HCT116 (cell line): ENCODE measurements at regions not wholly inside any gene's neighbourhood (a gene's known extent, or its start where the extent isn't known, plus 50 kb on each side); places are given as distances from the start of the nearest gene placed in this dataset.
"Not testable (repeated sequence)": the region's sequence is repeated elsewhere in the genome, so short reads cannot be mapped to it uniquely, and the experiment has no call there.

Source experiments
- ATAC-seq: fragments of 200-7000 bp; cut with Tn5 transposase; 2 replicates; pipeline ENCODE4 v1.9.1; 2020; ENCODE audit warnings: mild to moderate bottlenecking, moderate library complexity
- BruUV-seq: library from RNA; stranded (reverse); fragments of 400-500 nt; replicated peaks from 2 replicates; lab custom pipeline; 2021; lab: Mats Ljungman, UMichigan
- CTCF ChIA-PET: fragments of 300-600 bp; sonication (Branson Sonifier 250); formaldehyde crosslinking; loops from one replicate; lab custom pipeline; 2021; ENCODE audit warnings: antibody characterized with exemption; lab: Charles Lee
- POLR2A ChIA-PET: fragments of 300-600, 350-600 bp; sonication (Branson Sonifier 250); formaldehyde crosslinking; loops from one replicate; lab custom pipeline; 2021; ENCODE audit warnings: antibody characterized with exemption; lab: Charles Lee
- RAD21 ChIA-PET, 2 experiments: fragments of 300-600 bp; sonication (Branson Sonifier 250); formaldehyde crosslinking; loops; one replicate each; lab custom pipeline; 2023; ENCODE audit warnings: low total read pairs in 2 of 2; ENCODE audit not compliant: uncharacterized antibody in 2 of 2, unreplicated experiment in 2 of 2, low non-redundant PET in 1 of 2; lab: Charles Lee
- DNase-seq: peaks from one replicate; pipeline ENCODE4 v3.0.0-alpha.2; 2010; ENCODE audit warnings: low read depth, low spot score
- H2AFZ ChIP-seq: fragments of 200-600 bp; shearing (Covaris generic), sonication (generic); 2 replicates; pipeline ENCODE4 v1.6.1; 2017; ENCODE audit warnings: low read depth, mixed run types, mixed read lengths, antibody characterized with exemption, low read length; ENCODE audit not compliant: poor library complexity, severe bottlenecking
- H3K27ac ChIP-seq: 2 replicates; pipeline ENCODE4 v1.5.1; 2012; ENCODE audit warnings: low read depth, low read length
- H3K27me3 ChIP-seq: fragments of 200-600 bp; sonication (generic); 2 replicates; pipeline ENCODE4 v1.6.1; 2016; ENCODE audit warnings: mixed run types, low read length, mixed read lengths; ENCODE audit not compliant: insufficient read depth
- H3K36me3 ChIP-seq, 2 experiments: fragments of 200-500 bp in 1 of 2; fragments of 200-600 bp in 1 of 2; sonication (Bioruptor generic) in 1 of 2; sonication (generic) in 1 of 2; 2 replicates each; pipeline versions ENCODE4 v1.5.1 to v1.6.1; 2014 to 2016; ENCODE audit warnings: low read length in 2 of 2, inconsistent platforms in 1 of 2, mixed read lengths in 1 of 2, mixed run types in 1 of 2; ENCODE audit not compliant: insufficient read depth in 2 of 2, control insufficient read depth in 1 of 2
- H3K4me1 ChIP-seq, 2 experiments: fragments of 200-600 bp in 1 of 2; sonication (generic) in 1 of 2; 2 replicates each; pipeline versions ENCODE4 v1.5.1 to v1.6.1; 2012 to 2017; ENCODE audit warnings: low read length in 2 of 2, inconsistent platforms in 1 of 2, mild to moderate bottlenecking in 1 of 2, mixed read lengths in 1 of 2, mixed run types in 1 of 2, moderate library complexity in 1 of 2; ENCODE audit not compliant: insufficient read depth in 2 of 2, control insufficient read depth in 1 of 2
- H3K4me2 ChIP-seq: fragments of 200-600 bp; sonication (generic); 2 replicates; pipeline ENCODE4 v1.6.1; 2017; ENCODE audit warnings: mixed run types, low read length, mixed read lengths
- H3K4me3 ChIP-seq, 2 experiments: fragments of 200-600 bp in 1 of 2; sonication (generic) in 1 of 2; replicated peaks in 1 of 2; 2 replicates each; pipeline ENCODE4 v1.5.1; 2011 to 2016; ENCODE audit warnings: low read length in 2 of 2, control low read depth in 1 of 2, low read depth in 1 of 2, mild to moderate bottlenecking in 1 of 2, mixed read lengths in 1 of 2, mixed run types in 1 of 2
- H3K79me2 ChIP-seq: fragments of 200-600 bp; sonication (generic); 2 replicates; pipeline ENCODE4 v1.6.1; 2017; ENCODE audit warnings: mild to moderate bottlenecking, mixed run types, low read length, moderate library complexity, mixed read lengths; ENCODE audit not compliant: insufficient read depth
- H3K9ac ChIP-seq: fragments of 200-600 bp; sonication (generic); 2 replicates; pipeline ENCODE4 v1.6.1; 2016; ENCODE audit warnings: low read length, mixed read lengths
- H3K9me2 ChIP-seq: fragments of 200-600 bp; sonication (generic), shearing (Covaris generic); 2 replicates; pipeline ENCODE4 v1.6.1; 2017; ENCODE audit warnings: mixed run types, mild to moderate bottlenecking, moderate library complexity; ENCODE audit not compliant: insufficient read depth
- H3K9me3 ChIP-seq, 2 experiments: fragments of 200-500 bp in 1 of 2; fragments of 200-600 bp in 1 of 2; sonication (Bioruptor generic) in 1 of 2; sonication (generic) in 1 of 2; 2 replicates each; pipeline ENCODE4 v1.6.1; 2014 to 2017; ENCODE audit warnings: low read length in 2 of 2, mixed read lengths in 2 of 2, inconsistent platforms in 1 of 2, low read depth in 1 of 2, mild to moderate bottlenecking in 1 of 2, mixed run types in 1 of 2, moderate library complexity in 1 of 2; ENCODE audit not compliant: control insufficient read depth in 1 of 2, insufficient read depth in 1 of 2
- H4K20me1 ChIP-seq: fragments of 200-600 bp; sonication (generic), shearing (Covaris generic); 2 replicates; pipeline ENCODE4 v1.6.1; 2017; ENCODE audit warnings: mixed run types, mild to moderate bottlenecking, moderate library complexity; ENCODE audit not compliant: insufficient read depth
- ATF3 ChIP-seq: IDR thresholded peaks from 2 replicates; pipeline ENCODE4 v1.6.1; 2012
- CBX3 ChIP-seq: IDR thresholded peaks from 2 replicates; pipeline ENCODE4 v1.6.1; 2012; ENCODE audit warnings: low read depth
- CEBPB ChIP-seq: IDR thresholded peaks from 2 replicates; pipeline ENCODE4 v1.6.1; 2012; ENCODE audit warnings: low read depth
- EGR1 ChIP-seq: IDR thresholded peaks from 2 replicates; pipeline ENCODE4 v1.6.1; 2012; ENCODE audit warnings: low read depth
- ELF1 ChIP-seq: IDR thresholded peaks from 2 replicates; pipeline ENCODE4 v1.6.1; 2012; ENCODE audit warnings: low read depth, borderline replicate concordance
- EZH2 ChIP-seq: fragments of 200-600 bp; sonication (generic); IDR thresholded peaks from 2 replicates; pipeline ENCODE4 v1.6.1; 2017; ENCODE audit warnings: antibody characterized with exemption, mixed run types
- FOSL1 ChIP-seq: IDR thresholded peaks from 2 replicates; pipeline ENCODE4 v1.6.1; 2012; ENCODE audit warnings: low read depth
- JUND ChIP-seq: IDR thresholded peaks from 2 replicates; pipeline ENCODE4 v1.6.1; 2012
- MAX ChIP-seq: IDR thresholded peaks from 2 replicates; pipeline ENCODE4 v1.6.1; 2012
- POLR2A ChIP-seq: IDR thresholded peaks from 2 replicates; pipeline ENCODE4 v1.7.0; 2011; ENCODE audit warnings: borderline replicate concordance; ENCODE audit not compliant: insufficient read depth, insufficient read length; ENCODE audit errors: extremely low read depth
- POLR2AphosphoS5 ChIP-seq: IDR thresholded peaks from 2 replicates; pipeline ENCODE4 v1.6.1; 2011; ENCODE audit warnings: mild to moderate bottlenecking, low read depth, low read length, moderate library complexity
- RAD21 ChIP-seq: IDR thresholded peaks from 2 replicates; pipeline ENCODE4 v1.6.1; 2012; ENCODE audit warnings: low read depth, mild to moderate bottlenecking
- SP1 ChIP-seq: IDR thresholded peaks from 2 replicates; pipeline ENCODE4 v1.6.1; 2012; ENCODE audit warnings: low read depth
- SRF ChIP-seq: IDR thresholded peaks from 2 replicates; pipeline ENCODE4 v1.6.1; 2012; ENCODE audit warnings: low read depth
- TCF7L2 ChIP-seq: IDR thresholded peaks from 2 replicates; pipeline ENCODE4 v1.7.0; 2011; ENCODE audit warnings: borderline replicate concordance, inconsistent platforms; ENCODE audit not compliant: insufficient read depth, insufficient read length; ENCODE audit errors: extremely low read depth
- YY1 ChIP-seq: IDR thresholded peaks from 2 replicates; pipeline ENCODE4 v1.6.1; 2011; ENCODE audit warnings: low read length, low read depth, moderate library complexity, mild to moderate bottlenecking; ENCODE audit not compliant: insufficient replicate concordance; ENCODE audit errors: extremely low read depth
- ZFX ChIP-seq: fragments of 450-650 bp; IDR thresholded peaks from 2 replicates; pipeline ENCODE4 v1.6.1; 2017
- ZNF274 ChIP-seq: fragments of 200-500 bp; sonication (Bioruptor generic); IDR thresholded peaks from 2 replicates; pipeline ENCODE4 v1.6.1; 2014; ENCODE audit warnings: mild to moderate bottlenecking, low read depth, low read length, inconsistent platforms
- intact Hi-C: fragments of 100-400 bp; cut with micrococcal nuclease; formaldehyde crosslinking; loops from 2 replicates; pipeline ENCODE4 v1.10.0; 2022
- TF ChIP-seq, protein P1 (sequence below), 3 experiments: fragments of 200-600 bp in 1 of 3; sonication (generic) in 1 of 3; IDR thresholded peaks in 2 of 3; conservative IDR thresholded peaks in 1 of 3; 2 replicates each; pipeline ENCODE4 v1.5.1; 2012 to 2017; ENCODE audit warnings: low read depth in 2 of 3, low read length in 2 of 3, antibody characterized with exemption in 1 of 3, borderline replicate concordance in 1 of 3, control low read depth in 1 of 3, mild to moderate bottlenecking in 1 of 3, mixed read lengths in 1 of 3, mixed run types in 1 of 3, moderate library complexity in 1 of 3; ENCODE audit not compliant: insufficient read depth in 1 of 3
- TF ChIP-seq, protein P2 (sequence below): IDR thresholded peaks from 2 replicates; pipeline ENCODE4 v1.6.1; 2012; ENCODE audit warnings: low read depth

DNA sequence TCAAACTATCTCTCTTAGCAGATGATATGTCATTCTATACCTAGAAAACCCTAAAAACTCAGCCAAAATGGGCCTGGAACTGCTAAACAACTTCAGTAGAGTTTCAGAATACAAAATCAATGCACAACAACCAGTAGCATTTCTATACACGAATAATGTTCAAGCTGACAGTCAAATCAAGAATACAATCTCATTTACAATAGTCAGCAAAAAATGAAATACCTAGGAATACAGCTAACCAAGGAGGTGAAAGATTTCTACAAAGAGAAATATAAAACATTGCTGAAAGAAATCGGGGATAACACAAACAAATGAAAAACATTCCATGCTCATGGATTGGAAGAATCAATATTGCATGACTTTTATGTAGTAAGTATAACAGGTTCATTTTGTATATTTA, 804.8 kb downstream of the SLITRK1 start:
- Histone ChIP-seq H2AFZ (no peak overlapping the region), H3K4me3 (no peak overlapping the region), H4K20me1 (no peaks in the 10 kb centered on the region), H3K9ac (no peak overlapping the region), H3K79me2 (no peaks in the 10 kb centered on the region), H3K9me2 (no peaks in the 10 kb centered on the region), H3K4me2 (no peak overlapping the region), H3K27me3 (no peaks in the 10 kb centered on the region), H3K27ac (no peak overlapping the region), H3K36me3 (no peaks in the 10 kb centered on the region), H3K9me3 (peaks cover 0 to 4% of the 10 kb centered on the region in 2 experiments; a peak in 2 of 4 replicates), H3K4me1 (no peaks in the 10 kb centered on the region)
- ChIA-PET CTCF (no interaction called here), RAD21 (no interaction called here), POLR2A (no interaction called here)
- BruUV-seq = no TSS peak
- intact Hi-C loops = no loop called here
- TF ChIP-seq SP1 (no peak), EGR1 (no peak), FOSL1 (no peak), ATF3 (no peak), ELF1 (no peak), RAD21 (no peak), POLR2AphosphoS5 (no peak), MAX (no peak), JUND (no peak), ZNF274 (no peak), YY1 (no peak), SRF (no peak), ZFX (no peak), POLR2A (no peak), CBX3 (no peak), TCF7L2 (no peak), EZH2 (no peak), CEBPB (no peak)
- TF ChIP-seq, protein P1, sequence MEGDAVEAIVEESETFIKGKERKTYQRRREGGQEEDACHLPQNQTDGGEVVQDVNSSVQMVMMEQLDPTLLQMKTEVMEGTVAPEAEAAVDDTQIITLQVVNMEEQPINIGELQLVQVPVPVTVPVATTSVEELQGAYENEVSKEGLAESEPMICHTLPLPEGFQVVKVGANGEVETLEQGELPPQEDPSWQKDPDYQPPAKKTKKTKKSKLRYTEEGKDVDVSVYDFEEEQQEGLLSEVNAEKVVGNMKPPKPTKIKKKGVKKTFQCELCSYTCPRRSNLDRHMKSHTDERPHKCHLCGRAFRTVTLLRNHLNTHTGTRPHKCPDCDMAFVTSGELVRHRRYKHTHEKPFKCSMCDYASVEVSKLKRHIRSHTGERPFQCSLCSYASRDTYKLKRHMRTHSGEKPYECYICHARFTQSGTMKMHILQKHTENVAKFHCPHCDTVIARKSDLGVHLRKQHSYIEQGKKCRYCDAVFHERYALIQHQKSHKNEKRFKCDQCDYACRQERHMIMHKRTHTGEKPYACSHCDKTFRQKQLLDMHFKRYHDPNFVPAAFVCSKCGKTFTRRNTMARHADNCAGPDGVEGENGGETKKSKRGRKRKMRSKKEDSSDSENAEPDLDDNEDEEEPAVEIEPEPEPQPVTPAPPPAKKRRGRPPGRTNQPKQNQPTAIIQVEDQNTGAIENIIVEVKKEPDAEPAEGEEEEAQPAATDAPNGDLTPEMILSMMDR (IDR thresholded peaks at IDR 0.05 in 2 of 3, conservative IDR thresholded peaks at IDR 0.05 in 1 of 3; ENCODE audit: borderline replicate concordance in 1 of 3, insufficient read depth in 1 of 3, low read depth in 2 of 3, low read length in 2 of 3) = no peak
- TF ChIP-seq, protein P2, sequence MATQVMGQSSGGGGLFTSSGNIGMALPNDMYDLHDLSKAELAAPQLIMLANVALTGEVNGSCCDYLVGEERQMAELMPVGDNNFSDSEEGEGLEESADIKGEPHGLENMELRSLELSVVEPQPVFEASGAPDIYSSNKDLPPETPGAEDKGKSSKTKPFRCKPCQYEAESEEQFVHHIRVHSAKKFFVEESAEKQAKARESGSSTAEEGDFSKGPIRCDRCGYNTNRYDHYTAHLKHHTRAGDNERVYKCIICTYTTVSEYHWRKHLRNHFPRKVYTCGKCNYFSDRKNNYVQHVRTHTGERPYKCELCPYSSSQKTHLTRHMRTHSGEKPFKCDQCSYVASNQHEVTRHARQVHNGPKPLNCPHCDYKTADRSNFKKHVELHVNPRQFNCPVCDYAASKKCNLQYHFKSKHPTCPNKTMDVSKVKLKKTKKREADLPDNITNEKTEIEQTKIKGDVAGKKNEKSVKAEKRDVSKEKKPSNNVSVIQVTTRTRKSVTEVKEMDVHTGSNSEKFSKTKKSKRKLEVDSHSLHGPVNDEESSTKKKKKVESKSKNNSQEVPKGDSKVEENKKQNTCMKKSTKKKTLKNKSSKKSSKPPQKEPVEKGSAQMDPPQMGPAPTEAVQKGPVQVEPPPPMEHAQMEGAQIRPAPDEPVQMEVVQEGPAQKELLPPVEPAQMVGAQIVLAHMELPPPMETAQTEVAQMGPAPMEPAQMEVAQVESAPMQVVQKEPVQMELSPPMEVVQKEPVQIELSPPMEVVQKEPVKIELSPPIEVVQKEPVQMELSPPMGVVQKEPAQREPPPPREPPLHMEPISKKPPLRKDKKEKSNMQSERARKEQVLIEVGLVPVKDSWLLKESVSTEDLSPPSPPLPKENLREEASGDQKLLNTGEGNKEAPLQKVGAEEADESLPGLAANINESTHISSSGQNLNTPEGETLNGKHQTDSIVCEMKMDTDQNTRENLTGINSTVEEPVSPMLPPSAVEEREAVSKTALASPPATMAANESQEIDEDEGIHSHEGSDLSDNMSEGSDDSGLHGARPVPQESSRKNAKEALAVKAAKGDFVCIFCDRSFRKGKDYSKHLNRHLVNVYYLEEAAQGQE = no peak
- no peak for DNase-seq
- ATAC-seq = no peak

- H3K4me2 ChIP-seq, CTCF ChIA-PET, H2AFZ ChIP-seq, H3K79me2 ChIP-seq, RAD21 ChIA-PET, H3K4me1 ChIP-seq, BruUV-seq, H4K20me1 ChIP-seq, H3K9ac ChIP-seq, H3K27me3 ChIP-seq, H3K9me3 ChIP-seq, H3K4me3 ChIP-seq, ATAC-seq, intact Hi-C loops, POLR2A ChIA-PET, H3K27ac ChIP-seq, DNase-seq, H3K9me2 ChIP-seq, H3K36me3 ChIP-seq: not testable (repeated sequence)
Observed at GRCh38 chr13:83073930-83074329, 808.3 kb downstream of the SLITRK1 start.
